NOMO-1 (cell line): ENCODE measurements at regions not wholly inside any gene's neighbourhood (a gene's known extent, or its start where the extent isn't known, plus 50 kb on each side); places are given as distances from the start of the nearest gene placed in this dataset.
"Not testable (repeated sequence)": the region's sequence is repeated elsewhere in the genome, so short reads cannot be mapped to it uniquely, and the experiment has no call there.

Experiments
- DNase-seq, 2 experiments: peaks; one replicate each; lab custom pipeline; 2025; ENCODE audit not compliant: unreplicated experiment in 2 of 2; lab: John Stamatoyannopoulos, UW

GRCh38 chr4:20062054-20062453, 189.7 kb upstream of the SLIT2 start:
- DNase-seq: no peak

- no peak for DNase-seq
These were observed 200.9 kb upstream of the SLIT2 start for GRCh38 chr4:20050768-20051167.

DNA sequence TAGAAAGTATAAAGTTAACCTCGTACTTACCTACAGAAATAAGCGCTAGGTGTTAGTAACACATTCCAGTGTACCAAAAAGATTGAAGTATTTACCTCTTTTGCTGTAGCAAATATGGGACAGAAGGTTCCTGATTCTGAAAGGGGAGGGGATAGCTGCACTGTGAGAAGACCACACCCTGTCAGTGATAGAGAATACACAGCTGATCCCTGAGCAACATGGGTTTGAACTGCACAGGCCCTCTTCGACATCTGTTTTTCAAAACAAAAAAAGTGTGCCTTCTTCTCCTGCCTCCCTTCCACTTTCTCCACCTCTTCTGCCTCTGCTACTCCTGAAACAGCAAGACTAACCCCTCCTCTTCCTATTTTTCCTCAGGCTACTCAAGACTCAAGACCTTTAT, 201.8 kb upstream of the SLIT2 start:
- no peak for DNase-seq

DNA sequence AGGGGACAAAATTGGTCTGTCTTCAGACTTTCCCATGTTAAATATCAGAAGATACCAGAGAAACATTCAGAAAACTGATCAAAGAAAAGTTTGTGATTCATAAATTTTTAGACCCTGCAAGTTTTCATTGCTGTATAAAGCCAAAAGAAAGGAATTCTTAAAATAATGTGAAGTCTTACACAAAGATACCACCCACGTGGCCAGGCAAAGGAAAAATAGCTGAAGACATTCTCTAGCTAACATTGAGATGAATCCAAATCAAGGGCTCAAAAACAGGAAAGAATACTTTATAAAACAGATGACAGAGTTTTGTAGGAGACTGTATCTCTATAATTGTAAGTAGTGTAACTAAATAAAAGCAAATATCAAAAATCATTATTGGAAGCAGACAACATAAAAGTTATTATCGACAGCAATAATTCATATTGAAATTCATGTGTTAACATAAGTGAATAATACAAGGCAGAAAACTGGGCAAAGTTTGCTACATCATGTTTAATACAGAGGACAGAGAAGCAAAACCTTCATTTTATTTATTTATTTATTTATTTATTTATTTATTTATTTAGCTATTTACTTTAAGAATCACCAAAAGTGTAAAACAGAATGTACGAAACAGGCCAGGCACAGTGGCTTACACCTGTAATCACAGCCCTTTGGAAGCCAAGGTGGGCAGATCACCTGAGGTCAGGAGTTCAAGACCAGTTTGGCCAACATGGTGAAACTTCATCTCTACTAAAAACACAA, 204.6 kb upstream of the SLIT2 start:
- no peak for DNase-seq

- no peak for DNase-seq
These were observed 205.5 kb upstream of the SLIT2 start for GRCh38 chr4:20046179-20046578.

GRCh38 chr4:20044966-20045365, 206.7 kb upstream of the SLIT2 start:
- no peak for DNase-seq

DNA sequence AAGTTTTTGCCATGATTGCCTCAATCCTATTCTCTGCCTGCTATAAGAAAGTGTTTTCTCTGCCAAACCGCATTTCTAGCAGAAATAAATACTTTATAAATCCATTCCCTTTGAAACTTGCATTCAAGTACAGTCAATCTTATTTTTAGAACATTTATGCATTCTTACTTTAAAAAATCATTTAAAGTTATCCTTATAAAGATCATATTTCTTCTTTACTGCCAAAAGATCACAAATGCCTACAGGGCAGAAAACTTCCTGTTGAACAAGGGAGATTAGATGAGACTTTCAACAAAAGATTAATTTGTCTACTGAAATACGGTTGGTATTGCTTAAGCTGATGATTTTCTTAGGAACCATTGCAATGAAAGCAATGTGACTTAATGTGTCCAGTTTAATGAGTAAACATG, 207.2 kb upstream of the SLIT2 start:
- no peak for DNase-seq

DNA sequence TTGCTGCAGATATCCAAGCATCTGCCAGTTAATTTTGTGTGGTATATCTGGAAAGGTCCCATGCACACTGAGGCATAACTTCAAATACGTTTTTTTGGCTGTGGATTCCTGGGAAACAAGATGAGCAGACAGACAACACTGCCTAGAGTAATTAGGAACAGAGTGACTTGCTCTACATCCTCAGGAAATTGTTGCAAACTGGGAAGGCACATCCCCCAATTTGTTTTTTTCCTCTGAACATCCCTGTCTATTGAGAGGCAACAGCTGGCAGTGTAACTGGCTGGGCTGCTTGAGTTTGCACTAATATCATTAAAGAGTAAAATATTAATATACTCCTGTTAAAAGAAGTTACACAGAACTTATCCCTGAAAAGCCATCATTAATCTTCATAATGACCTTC, 207.7 kb upstream of the SLIT2 start:
- no peak for DNase-seq

DNA sequence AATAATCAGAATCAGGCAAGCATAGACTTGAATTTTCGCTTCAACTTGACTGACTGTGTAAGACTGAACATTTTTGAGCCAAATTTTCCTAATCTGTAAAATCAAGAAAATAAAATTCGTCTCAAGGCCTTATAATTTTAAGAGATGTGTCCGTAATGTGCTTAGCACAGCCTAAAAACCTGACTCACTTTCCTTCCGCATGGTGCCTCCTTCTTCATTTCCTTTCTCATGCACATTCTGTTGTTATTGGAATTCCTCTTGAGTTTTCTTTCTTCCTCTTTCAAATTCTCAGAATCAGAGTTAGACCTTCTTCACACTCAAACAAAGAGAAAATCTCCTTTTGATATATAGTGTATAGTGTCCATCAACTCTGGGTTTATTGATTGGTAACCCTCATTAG, 208.9 kb upstream of the SLIT2 start:
- DNase-seq: no peak

DNA sequence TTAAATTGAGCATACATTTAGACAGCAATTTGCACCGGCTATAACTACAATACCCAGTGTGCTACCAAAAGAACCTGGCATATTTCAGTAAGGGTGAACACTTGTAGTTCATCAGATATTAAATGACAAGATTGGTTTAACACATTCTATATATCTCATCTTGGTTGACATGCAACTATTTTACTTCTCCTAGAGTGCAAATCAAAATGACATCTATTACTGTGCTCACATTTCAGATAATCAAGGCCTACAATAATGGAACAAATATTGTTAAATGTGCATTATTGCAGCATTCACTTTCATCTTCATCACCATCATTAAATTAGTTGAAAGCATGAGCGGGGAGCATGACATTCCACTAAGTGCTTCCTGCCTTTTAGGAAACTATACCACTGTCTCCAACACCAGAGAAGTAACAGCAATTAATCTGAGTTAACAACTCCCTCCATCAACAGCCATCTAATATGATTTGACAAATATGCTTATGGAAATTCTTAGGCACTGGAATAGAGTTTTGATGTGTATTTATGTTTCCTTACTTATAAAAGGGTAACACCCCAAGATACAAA, 209.8 kb upstream of the SLIT2 start:
- no peak for DNase-seq

GRCh38 chr4:20037745-20038144, 214.0 kb upstream of the SLIT2 start:
- DNase-seq: no peak

- no peak for DNase-seq
These were observed 221.6 kb upstream of the SLIT2 start for GRCh38 chr4:20030108-20030507.

GRCh38 chr4:20028645-20029044, 223.1 kb upstream of the SLIT2 start:
- DNase-seq: no peak

GRCh38 chr4:20026456-20026855, 225.2 kb upstream of the SLIT2 start:
- DNase-seq: no peak

DNA sequence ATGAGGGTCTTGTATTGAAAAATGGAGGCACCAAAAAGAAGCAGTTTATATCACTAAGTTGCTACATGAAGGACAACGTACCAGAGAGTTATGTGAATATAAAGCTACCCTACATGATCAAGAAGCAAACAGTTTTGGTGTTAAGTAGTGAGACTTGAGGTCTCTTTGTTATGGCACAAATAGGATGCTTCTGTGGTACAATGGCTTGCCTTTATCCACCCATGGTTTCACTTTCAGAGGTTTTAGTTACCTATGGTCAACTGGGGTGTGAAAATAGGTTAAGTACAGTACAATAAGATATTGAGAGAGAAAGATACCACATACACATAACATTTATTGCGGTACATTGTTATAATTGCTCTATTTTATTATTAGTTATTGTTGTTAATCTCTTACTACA, 229.2 kb upstream of the SLIT2 start:
- DNase-seq: no peak

GRCh38 chr4:20020056-20020455, 231.6 kb upstream of the SLIT2 start:
- no peak for DNase-seq

- DNase-seq: no peak
These were observed 232.2 kb upstream of the SLIT2 start for GRCh38 chr4:20019310-20020015.

DNA sequence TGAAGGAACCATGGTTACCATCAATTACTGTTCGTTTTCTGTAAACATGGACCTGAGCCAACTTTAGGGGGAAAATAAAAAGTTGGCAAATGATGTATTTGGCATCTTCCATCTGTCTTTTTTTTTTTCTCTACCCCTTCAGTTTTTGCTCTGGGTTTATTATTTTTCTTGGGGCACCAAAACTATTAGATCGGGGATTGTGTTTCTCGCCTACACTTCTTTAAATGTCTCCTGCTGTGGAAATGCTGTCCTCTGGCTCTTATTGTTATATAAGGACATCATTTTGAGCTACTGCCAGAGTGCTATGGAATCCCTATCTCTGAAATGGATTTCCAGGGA, 234.0 kb upstream of the SLIT2 start:
- DNase-seq: no peak

GRCh38 chr4:20017070-20017776, 234.5 kb upstream of the SLIT2 start:
- no peak for DNase-seq

DNA sequence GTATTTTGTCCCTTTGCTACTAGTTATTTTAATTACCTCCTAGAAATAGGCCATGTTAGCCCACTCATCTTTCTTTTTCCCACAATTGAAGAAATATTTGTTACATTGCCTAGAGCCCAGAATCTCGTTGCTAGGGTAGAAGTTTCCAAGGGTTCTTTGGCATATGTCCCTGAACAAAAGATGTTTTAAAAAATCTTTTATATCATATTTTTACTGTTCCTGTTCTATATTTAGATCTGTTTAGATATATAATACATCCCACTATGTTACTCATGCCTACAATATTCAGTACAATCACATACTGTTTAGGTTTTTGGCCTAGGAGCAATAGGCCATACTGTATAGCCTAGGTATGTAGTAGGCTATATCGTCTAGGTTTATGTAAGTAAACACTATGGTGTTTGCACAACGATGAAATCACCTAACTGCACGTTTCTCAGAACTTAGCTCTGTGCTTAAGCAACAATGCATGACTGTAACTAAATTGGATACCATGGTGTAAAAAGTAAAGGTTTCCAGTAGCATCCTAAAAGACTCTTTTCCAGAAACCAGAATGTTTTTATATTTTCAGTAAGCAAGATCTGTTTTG, 236.0 kb upstream of the SLIT2 start:
- no peak for DNase-seq

GRCh38 chr4:20003836-20004558, 247.7 kb upstream of the SLIT2 start:
- DNase-seq: not testable (repeated sequence)
